ENCODE measurements at regions not wholly inside any gene's neighbourhood (a gene's known extent, or its start where the extent isn't known, plus 50 kb on each side); places are given as distances from the start of the nearest gene placed in this dataset.

DNA sequence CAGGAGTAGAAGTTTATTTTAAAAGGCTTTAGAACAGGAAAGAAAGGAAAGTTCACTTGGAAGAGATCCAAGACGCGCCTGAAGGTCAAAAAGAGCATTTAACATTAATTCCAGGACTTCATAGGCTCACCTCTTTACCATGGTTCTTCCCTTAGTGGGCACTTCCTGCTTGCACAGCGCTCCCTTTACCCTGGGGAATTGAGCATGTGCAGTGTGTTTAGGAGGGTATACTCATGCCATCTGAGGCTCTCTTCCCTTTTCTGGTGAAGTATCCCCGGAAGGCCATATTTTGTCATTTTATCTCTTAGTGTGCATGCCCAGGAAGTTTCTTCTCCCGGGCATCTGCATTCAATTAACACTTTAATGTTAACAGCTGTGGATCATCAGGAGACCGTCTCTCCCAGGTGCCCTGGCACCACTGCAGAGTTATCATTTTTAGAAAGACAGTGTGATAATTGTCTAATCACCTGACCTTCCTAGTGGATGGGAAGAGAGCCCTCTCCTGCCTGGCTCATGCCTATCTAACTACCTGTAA lies 66.1 kb upstream of the ABCC4 start:
- TF ChIP-seq POLR2AphosphoS5 (IDR thresholded peaks at IDR 0.05; ENCODE audit: insufficient read depth, low read depth, low read length) (no peak), EZH2 (IDR thresholded peaks at IDR 0.05; ENCODE audit: borderline replicate concordance, low read depth, low read length, severe bottlenecking) (no peak), POLR2A (IDR thresholded peaks at IDR 0.05; ENCODE audit: low read depth, low read length) (no peak), FOS (IDR thresholded peaks at IDR 0.05; ENCODE audit: borderline replicate concordance, insufficient read depth, low read length) (no peak), GATA2 (IDR thresholded peaks at IDR 0.05; ENCODE audit: insufficient read depth, insufficient read length, low read depth, low read length) (no peak)
- TF ChIP-seq, protein P1, sequence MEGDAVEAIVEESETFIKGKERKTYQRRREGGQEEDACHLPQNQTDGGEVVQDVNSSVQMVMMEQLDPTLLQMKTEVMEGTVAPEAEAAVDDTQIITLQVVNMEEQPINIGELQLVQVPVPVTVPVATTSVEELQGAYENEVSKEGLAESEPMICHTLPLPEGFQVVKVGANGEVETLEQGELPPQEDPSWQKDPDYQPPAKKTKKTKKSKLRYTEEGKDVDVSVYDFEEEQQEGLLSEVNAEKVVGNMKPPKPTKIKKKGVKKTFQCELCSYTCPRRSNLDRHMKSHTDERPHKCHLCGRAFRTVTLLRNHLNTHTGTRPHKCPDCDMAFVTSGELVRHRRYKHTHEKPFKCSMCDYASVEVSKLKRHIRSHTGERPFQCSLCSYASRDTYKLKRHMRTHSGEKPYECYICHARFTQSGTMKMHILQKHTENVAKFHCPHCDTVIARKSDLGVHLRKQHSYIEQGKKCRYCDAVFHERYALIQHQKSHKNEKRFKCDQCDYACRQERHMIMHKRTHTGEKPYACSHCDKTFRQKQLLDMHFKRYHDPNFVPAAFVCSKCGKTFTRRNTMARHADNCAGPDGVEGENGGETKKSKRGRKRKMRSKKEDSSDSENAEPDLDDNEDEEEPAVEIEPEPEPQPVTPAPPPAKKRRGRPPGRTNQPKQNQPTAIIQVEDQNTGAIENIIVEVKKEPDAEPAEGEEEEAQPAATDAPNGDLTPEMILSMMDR (IDR thresholded peaks at IDR 0.05; ENCODE audit: extremely low read depth in 1 of 2, insufficient read depth in 1 of 2, low read depth in 1 of 2, low read length in 2 of 2): no peak
- TF ChIP-seq, protein P2, sequence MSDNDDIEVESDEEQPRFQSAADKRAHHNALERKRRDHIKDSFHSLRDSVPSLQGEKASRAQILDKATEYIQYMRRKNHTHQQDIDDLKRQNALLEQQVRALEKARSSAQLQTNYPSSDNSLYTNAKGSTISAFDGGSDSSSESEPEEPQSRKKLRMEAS (IDR thresholded peaks at IDR 0.05; ENCODE audit: insufficient read depth, insufficient read length): no peak
